HepG2 (cell line): ENCODE measurements at regions not wholly inside any gene's neighbourhood (a gene's known extent, or its start where the extent isn't known, plus 50 kb on each side); places are given as distances from the start of the nearest gene placed in this dataset.
A peak's percentile ranks its signal among the peaks of the same experiment; 100 is the strongest.

Source experiments
- ATAC-seq: fragments of 200-7000 bp; cut with Tn5 transposase; 3 replicates; pipeline ENCODE4 v1.9.1; 2020; ENCODE audit warnings: mild to moderate bottlenecking, moderate library complexity
- BruUV-seq: library from RNA; stranded (reverse); fragments of 400-500 nt; replicated peaks from 2 replicates; lab custom pipeline; 2021; lab: Mats Ljungman, UMichigan
- CTCF ChIA-PET: fragments of 300-600 bp; formaldehyde crosslinking; extraction: SDS; loops from one replicate; lab custom pipeline; 2021; ENCODE audit warnings: low total read pairs, inconsistent platforms, low intra/inter-chr PET ratio; lab: Yijun Ruan, JAX
- POLR2A ChIA-PET: fragments of 350-600 bp; sonication (Branson Sonifier 250); formaldehyde crosslinking; loops from one replicate; lab custom pipeline; 2020; ENCODE audit warnings: antibody characterized with exemption, inconsistent platforms; lab: Yijun Ruan, JAX
- DNase-seq: peaks from one replicate; pipeline ENCODE4 v3.0.0-alpha.2; 2015; ENCODE audit warnings: low spot score
- FAIRE-seq: peaks from 3 replicates; lab custom pipeline; 2011; peaks lifted over from hg19 to GRCh38; lab: Jason Lieb, UNC
- H2AFZ ChIP-seq: one replicate; pipeline ENCODE4 v1.6.1; 2011; ENCODE audit warnings: low read length, inconsistent platforms
- H3K27ac ChIP-seq: fragments of 300-600 bp; 3 replicates; pipeline ENCODE4 v1.8.0; 2011; ENCODE audit warnings: mixed run types, mild to moderate bottlenecking, mixed read lengths, low read length, inconsistent platforms; ENCODE audit not compliant: insufficient read depth; ENCODE audit errors: extremely low read length
- H3K27me3 ChIP-seq, 2 experiments: fragments of 200-600 bp in 1 of 2; 2 replicates in 1 of 2; 3 replicates in 1 of 2; pipeline versions ENCODE4 v1.6.0 to v1.8.0; 2011; ENCODE audit warnings: low read length in 2 of 2, mild to moderate bottlenecking in 2 of 2, moderate library complexity in 2 of 2, inconsistent platforms in 1 of 2; ENCODE audit not compliant: insufficient read depth in 2 of 2, control insufficient read depth in 1 of 2
- H3K36me3 ChIP-seq, 2 experiments: fragments of 200-600 bp in 1 of 2; replicated peaks in 1 of 2; 2 replicates in 1 of 2; 3 replicates in 1 of 2; pipeline versions ENCODE4 v1.5.1 to v1.8.0; 2011; ENCODE audit warnings: low read length in 2 of 2, inconsistent platforms in 1 of 2; ENCODE audit not compliant: insufficient read depth in 2 of 2, control insufficient read depth in 1 of 2
- H3K4me1 ChIP-seq: 2 replicates; pipeline ENCODE4 v1.5.1; 2012; ENCODE audit warnings: low read length, inconsistent platforms; ENCODE audit not compliant: insufficient read depth
- H3K4me2 ChIP-seq: 2 replicates; pipeline ENCODE4 v1.6.0; 2011; ENCODE audit warnings: low read depth, low read length, inconsistent platforms
- H3K4me3 ChIP-seq, 3 experiments: fragments of 200-600 bp in 1 of 3; sonication (generic), shearing (Covaris generic) in 1 of 3; replicated peaks in 1 of 3; 2 replicates each; pipeline ENCODE4 v1.5.1; 2011 to 2016; ENCODE audit warnings: low read length in 3 of 3, inconsistent platforms in 2 of 3, low read depth in 2 of 3, mild to moderate bottlenecking in 2 of 3, control low read depth in 1 of 3, mixed read lengths in 1 of 3; ENCODE audit not compliant: insufficient read depth in 1 of 3
- H3K79me2 ChIP-seq: one replicate; pipeline ENCODE4 v1.6.1; 2011; ENCODE audit warnings: low read length, inconsistent platforms; ENCODE audit not compliant: insufficient read depth
- H3K9ac ChIP-seq: 2 replicates; pipeline ENCODE4 v1.6.0; 2011; ENCODE audit warnings: mild to moderate bottlenecking, low read depth, low read length, inconsistent platforms; ENCODE audit not compliant: insufficient read depth
- H3K9me3 ChIP-seq: 2 replicates; pipeline ENCODE4 v1.5.1; 2012; ENCODE audit warnings: mild to moderate bottlenecking, low read length
- H4K20me1 ChIP-seq: 2 replicates; pipeline ENCODE4 v1.6.0; 2011; ENCODE audit warnings: inconsistent platforms, mild to moderate bottlenecking, low read length, moderate library complexity; ENCODE audit not compliant: insufficient read depth
- CEBPB ChIP-seq: IDR thresholded peaks from 2 replicates; pipeline ENCODE4 v1.6.1; 2011; ENCODE audit warnings: low read depth, low read length, improper control_type of control experiment, borderline replicate concordance
- EP300 ChIP-seq, 3 experiments: sonication (generic) in 1 of 3; formaldehyde crosslinking in 1 of 3; IDR thresholded peaks; 2 replicates each; pipeline versions ENCODE4 v1.5.1 to v1.6.1; 2011 to 2020; ENCODE audit warnings: low read depth in 2 of 3, low read length in 2 of 3, borderline replicate concordance in 1 of 3, improper control_type of control experiment in 1 of 3, mild to moderate bottlenecking in 1 of 3, missing genetic modification reagents in 1 of 3, moderate library complexity in 1 of 3
- SOX13 ChIP-seq, 3 experiments: fragments of 450-650 bp in 1 of 3; sonication (generic) in 1 of 3; formaldehyde crosslinking in 1 of 3; IDR thresholded peaks in 2 of 3; conservative IDR thresholded peaks in 1 of 3; 2 replicates each; pipeline versions ENCODE4 v1.5.0 to v1.6.1; 2016 to 2020; ENCODE audit warnings: antibody characterized with exemption in 1 of 3, mild to moderate bottlenecking in 1 of 3, missing compliant biosample characterization in 1 of 3, missing genetic modification reagents in 1 of 3, moderate library complexity in 1 of 3
- TBX2 ChIP-seq: sonication (generic); formaldehyde crosslinking; IDR thresholded peaks from 2 replicates; pipeline ENCODE4 v1.5.0; 2020; ENCODE audit warnings: missing genetic modification reagents, mild to moderate bottlenecking, borderline replicate concordance
- ZFP1 ChIP-seq: IDR thresholded peaks from 2 replicates; pipeline ENCODE4 v1.6.1; 2016
- ZNF205 ChIP-seq: IDR thresholded peaks from 2 replicates; pipeline ENCODE4 v1.6.1; 2018; ENCODE audit warnings: missing biosample characterization, missing genetic modification reagents
- ZNF782 ChIP-seq: sonication (generic); formaldehyde crosslinking; IDR thresholded peaks from 2 replicates; pipeline ENCODE4 v1.4.0; 2020; ENCODE audit warnings: missing genetic modification reagents, mild to moderate bottlenecking, borderline replicate concordance
- WGBS: methylation state at CpG from one replicate; pipeline ENCODE4 v1.1.6; 2017; ENCODE audit warnings: low lambda C conversion rate; 5-methylcytosine and 5-hydroxymethylcytosine counted together
- in situ Hi-C: cut with HindIII; loops from 2 replicates; pipeline ENCODE4 v1.10.0; 2017; ENCODE audit warnings: low pct_unique_long_range_greater_than_20kb; ENCODE audit not compliant: extremely low pct_ligation_motif_present
- intact Hi-C: fragments of 100-400 bp; cut with micrococcal nuclease; formaldehyde crosslinking; loops from one replicate; pipeline ENCODE4 v1.10.0; 2022; ENCODE audit not compliant: unreplicated experiment
- TF ChIP-seq, protein P1 (sequence below): sonication (generic); formaldehyde crosslinking; IDR thresholded peaks from 2 replicates; pipeline ENCODE4 v1.5.1; 2020; ENCODE audit warnings: mild to moderate bottlenecking, missing genetic modification reagents
- TF ChIP-seq, protein P2 (sequence below): IDR thresholded peaks from 2 replicates; pipeline ENCODE4 v1.6.1; 2018; ENCODE audit warnings: missing genetic modification reagents
- TF ChIP-seq, protein P3 (sequence below): IDR thresholded peaks from 2 replicates; pipeline ENCODE4 v1.6.1; 2012; ENCODE audit warnings: low read depth, low read length, improper control_type of control experiment

DNA sequence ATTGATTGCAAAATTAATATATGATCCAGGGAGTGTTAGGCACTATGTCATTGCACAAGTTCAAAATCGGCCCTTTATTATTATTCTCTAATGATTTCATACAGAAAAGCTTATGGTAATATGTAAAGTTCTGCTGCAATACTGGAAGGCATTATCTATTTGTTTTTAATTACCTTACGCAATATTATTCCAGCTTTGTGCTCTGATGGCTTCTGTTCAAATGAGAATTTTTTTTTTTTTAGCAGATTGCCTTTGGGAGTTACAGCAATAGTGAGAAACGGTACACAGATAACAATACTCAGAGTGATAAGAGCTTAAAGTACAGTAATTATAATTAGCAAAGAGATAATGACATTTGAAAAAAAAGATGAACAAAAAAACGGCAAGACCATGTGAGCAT, 602.2 kb upstream of the ALCAM start:
- H4K20me1 ChIP-seq: no peaks in the 10 kb centered on the region
- POLR2A ChIA-PET: no interaction called here
- intact Hi-C loops: no loop called here
- TF ChIP-seq, protein P1, sequence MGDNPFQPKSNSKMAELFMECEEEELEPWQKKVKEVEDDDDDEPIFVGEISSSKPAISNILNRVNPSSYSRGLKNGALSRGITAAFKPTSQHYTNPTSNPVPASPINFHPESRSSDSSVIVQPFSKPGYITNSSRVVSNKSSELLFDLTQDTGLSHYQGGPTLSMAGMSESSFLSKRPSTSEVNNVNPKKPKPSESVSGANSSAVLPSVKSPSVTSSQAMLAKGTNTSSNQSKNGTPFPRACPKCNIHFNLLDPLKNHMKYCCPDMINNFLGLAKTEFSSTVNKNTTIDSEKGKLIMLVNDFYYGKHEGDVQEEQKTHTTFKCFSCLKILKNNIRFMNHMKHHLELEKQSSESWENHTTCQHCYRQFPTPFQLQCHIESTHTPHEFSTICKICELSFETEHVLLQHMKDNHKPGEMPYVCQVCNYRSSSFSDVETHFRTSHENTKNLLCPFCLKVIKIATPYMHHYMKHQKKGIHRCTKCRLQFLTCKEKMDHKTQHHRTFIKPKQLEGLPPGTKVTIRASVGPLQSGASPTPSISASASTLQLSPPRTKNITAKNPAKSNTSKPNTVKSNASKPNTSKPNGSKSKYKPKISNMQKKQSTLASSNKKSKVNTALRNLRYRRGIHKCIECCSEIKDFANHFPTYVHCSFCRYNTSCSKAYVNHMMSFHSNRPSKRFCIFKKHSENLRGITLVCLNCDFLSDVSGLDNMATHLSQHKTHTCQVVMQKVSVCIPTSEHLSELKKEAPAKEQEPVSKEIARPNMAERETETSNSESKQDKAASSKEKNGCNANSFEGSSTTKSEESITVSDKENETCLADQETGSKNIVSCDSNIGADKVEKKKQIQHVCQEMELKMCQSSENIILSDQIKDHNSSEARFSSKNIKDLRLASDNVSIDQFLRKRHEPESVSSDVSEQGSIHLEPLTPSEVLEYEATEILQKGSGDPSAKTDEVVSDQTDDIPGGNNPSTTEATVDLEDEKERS: no peak
- 0 out of 2 replicates have a peak, but pooled peaks have one; percentile 36 for TF ChIP-seq CEBPB
- in situ Hi-C loops: no loop called here
- no peak overlapping the region for H3K9ac ChIP-seq
- no peak for DNase-seq
- CTCF ChIA-PET: no interaction called here
- H3K27me3 ChIP-seq: no peaks in the 10 kb centered on the region
- H3K4me2 ChIP-seq: no peak overlapping the region
- no peaks in the 10 kb centered on the region for H3K9me3 ChIP-seq
- no peak overlapping the region for H3K4me3 ChIP-seq
- H3K27ac ChIP-seq: no peak overlapping the region
- H3K4me1 ChIP-seq: no peaks in the 10 kb centered on the region
- 17% methylated on average over 4 of the region's 4 CpGs for WGBS
- no peaks in the 10 kb centered on the region for H3K36me3 ChIP-seq
- FAIRE-seq: no peak
- no peak for ATAC-seq
- no TSS peak for BruUV-seq
- no peak overlapping the region for H2AFZ ChIP-seq
- no peaks in the 10 kb centered on the region for H3K79me2 ChIP-seq

DNA sequence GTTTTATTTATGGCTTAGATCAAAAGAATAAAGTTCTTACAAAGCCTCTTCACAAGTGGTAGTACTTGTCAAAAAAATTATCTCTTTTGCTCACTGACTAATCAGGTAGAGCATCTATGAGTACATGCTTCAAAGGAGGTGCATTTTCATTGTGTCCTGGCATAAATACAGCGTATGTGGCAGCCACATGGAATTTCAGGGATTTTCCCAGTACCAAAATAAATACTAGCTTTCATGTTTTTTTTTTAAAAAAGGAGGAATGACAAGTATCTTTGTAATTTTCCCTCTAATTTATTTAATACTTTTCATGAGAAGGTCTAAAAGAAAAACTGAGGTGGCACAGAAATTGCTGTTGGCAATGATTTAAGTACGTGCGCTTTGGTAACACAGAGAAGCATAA, 597.8 kb upstream of the ALCAM start:
- no peaks in the 10 kb centered on the region for H3K27me3 ChIP-seq
- intact Hi-C loops: no loop called here
- in situ Hi-C loops: no loop called here
- H3K4me2 ChIP-seq: no peak overlapping the region
- ChIA-PET CTCF (no interaction called here), POLR2A (no interaction called here)
- no peak overlapping the region for H2AFZ ChIP-seq
- H4K20me1 ChIP-seq: no peaks in the 10 kb centered on the region
- H3K4me3 ChIP-seq: no peak overlapping the region
- ATAC-seq: no peak
- no TSS peak for BruUV-seq
- no peaks in the 10 kb centered on the region for H3K79me2 ChIP-seq
- H3K9ac ChIP-seq: no peak overlapping the region
- no peaks in the 10 kb centered on the region for H3K4me1 ChIP-seq
- 50% methylated on average over 3 of the region's 3 CpGs for WGBS
- H3K36me3 ChIP-seq: no peaks in the 10 kb centered on the region
- no peak for FAIRE-seq
- no peaks in the 10 kb centered on the region for H3K9me3 ChIP-seq
- H3K27ac ChIP-seq: no peak overlapping the region
- no peak for DNase-seq
- no peak for TF ChIP-seq SOX13 (IDR thresholded peaks at IDR 0.05)
- no peak for TF ChIP-seq SOX13 (CRISPR knock-in tag; conservative IDR thresholded peaks at IDR 0.05 in 1 of 2, IDR thresholded peaks at IDR 0.05 in 1 of 2)
- TF ChIP-seq ZNF782 (CRISPR knock-in tag): no peak
- TF ChIP-seq, protein P2, sequence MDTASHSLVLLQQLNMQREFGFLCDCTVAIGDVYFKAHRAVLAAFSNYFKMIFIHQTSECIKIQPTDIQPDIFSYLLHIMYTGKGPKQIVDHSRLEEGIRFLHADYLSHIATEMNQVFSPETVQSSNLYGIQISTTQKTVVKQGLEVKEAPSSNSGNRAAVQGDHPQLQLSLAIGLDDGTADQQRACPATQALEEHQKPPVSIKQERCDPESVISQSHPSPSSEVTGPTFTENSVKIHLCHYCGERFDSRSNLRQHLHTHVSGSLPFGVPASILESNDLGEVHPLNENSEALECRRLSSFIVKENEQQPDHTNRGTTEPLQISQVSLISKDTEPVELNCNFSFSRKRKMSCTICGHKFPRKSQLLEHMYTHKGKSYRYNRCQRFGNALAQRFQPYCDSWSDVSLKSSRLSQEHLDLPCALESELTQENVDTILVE (CRISPR knock-in tag): no peak
- TF ChIP-seq, protein P3, sequence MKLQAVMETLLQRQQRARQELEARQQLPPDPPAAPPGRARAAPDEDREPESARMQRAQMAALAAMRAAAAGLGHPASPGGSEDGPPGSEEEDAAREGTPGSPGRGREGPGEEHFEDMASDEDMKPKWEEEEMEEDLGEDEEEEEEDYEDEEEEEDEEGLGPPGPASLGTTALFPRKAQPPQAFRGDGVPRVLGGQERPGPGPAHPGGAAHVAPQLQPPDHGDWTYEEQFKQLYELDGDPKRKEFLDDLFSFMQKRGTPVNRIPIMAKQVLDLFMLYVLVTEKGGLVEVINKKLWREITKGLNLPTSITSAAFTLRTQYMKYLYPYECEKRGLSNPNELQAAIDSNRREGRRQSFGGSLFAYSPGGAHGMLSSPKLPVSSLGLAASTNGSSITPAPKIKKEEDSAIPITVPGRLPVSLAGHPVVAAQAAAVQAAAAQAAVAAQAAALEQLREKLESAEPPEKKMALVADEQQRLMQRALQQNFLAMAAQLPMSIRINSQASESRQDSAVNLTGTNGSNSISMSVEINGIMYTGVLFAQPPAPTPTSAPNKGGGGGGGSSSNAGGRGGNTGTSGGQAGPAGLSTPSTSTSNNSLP: no peak
- TF ChIP-seq ZFP1: no peak
- TF ChIP-seq TBX2: no peak
- no peak for TF ChIP-seq EP300 (IDR thresholded peaks at IDR 0.05; ENCODE audit: low read depth in 2 of 2, low read length in 2 of 2)
- no peak for TF ChIP-seq EP300 (CRISPR knock-in tag; IDR thresholded peaks at IDR 0.05; ENCODE audit: borderline replicate concordance)
- TF ChIP-seq ZNF205 (CRISPR knock-in tag): no peak
